MM.1S (cell line): ENCODE measurements at regions not wholly inside any gene's neighbourhood (a gene's known extent, or its start where the extent isn't known, plus 50 kb on each side); places are given as distances from the start of the nearest gene placed in this dataset.

Experiments used
- CTCF ChIP-seq: fragments of 300-600 bp; sonication (generic); IDR thresholded peaks from 2 replicates; pipeline ENCODE4 v1.5.1; 2016; ENCODE audit warnings: antibody characterized with exemption, low read length, mixed read lengths
- EZH2 ChIP-seq: fragments of 300-600 bp; sonication (generic); optimal IDR thresholded peaks from 2 replicates; pipeline ENCODE3; 2017; ENCODE audit warnings: low read depth, mild to moderate bottlenecking, antibody characterized with exemption, low read length, mixed read lengths
- EZH2phosphoT487 ChIP-seq: fragments of 300-600 bp; sonication (generic); IDR thresholded peaks from 2 replicates; pipeline ENCODE4 v1.6.1; 2018; ENCODE audit warnings: antibody characterized with exemption, low read length

- no peak for TF ChIP-seq CTCF
- no peak for TF ChIP-seq EZH2
- no peak for TF ChIP-seq EZH2phosphoT487
Measured at GRCh38 chr12:43283206-43283605, 268.8 kb downstream of the ADAMTS20 start.
